K562 (cell line): ENCODE measurements at regions not wholly inside any gene's neighbourhood (a gene's known extent, or its start where the extent isn't known, plus 50 kb on each side); places are given as distances from the start of the nearest gene placed in this dataset.

Source experiments
- CTCF ChIP-seq, 3 experiments: IDR thresholded peaks in 2 of 3; conservative IDR thresholded peaks in 1 of 3; 2 replicates each; pipeline ENCODE4 v1.5.1; 2011 to 2012; ENCODE audit warnings: low read length in 3 of 3, mild to moderate bottlenecking in 3 of 3, control low read depth in 2 of 3, improper control_type of control experiment in 1 of 3, inconsistent platforms in 1 of 3, low read depth in 1 of 3, mixed read lengths in 1 of 3, moderate library complexity in 1 of 3; ENCODE audit not compliant: insufficient read depth in 2 of 3
- EZH2 ChIP-seq: IDR thresholded peaks from 2 replicates; pipeline ENCODE4 v1.6.1; 2012; ENCODE audit warnings: low read depth, mild to moderate bottlenecking, inconsistent platforms, low read length, borderline replicate concordance
- FIP1L1 ChIP-seq: fragments of 200-400 bp; formaldehyde crosslinking; IDR thresholded peaks from 2 replicates; pipeline ENCODE4 v1.6.1; 2018; ENCODE audit warnings: mild to moderate bottlenecking, low read depth, low read length; ENCODE audit not compliant: poor library complexity, severe bottlenecking
- JUN ChIP-seq, 2 experiments: sonication (generic) in 1 of 2; formaldehyde crosslinking in 1 of 2; IDR thresholded peaks; 2 replicates each; pipeline versions ENCODE4 v1.6.1 to v1.8.0; 2012 to 2022; ENCODE audit warnings: borderline replicate concordance in 2 of 2, mild to moderate bottlenecking in 2 of 2, improper control_type of control experiment in 1 of 2, low read depth in 1 of 2, low read length in 1 of 2, missing genetic modification reagents in 1 of 2
- MYNN ChIP-seq, 2 experiments: sonication (generic); formaldehyde crosslinking in 1 of 2; IDR thresholded peaks; 2 replicates each; pipeline versions ENCODE4 v1.5.0 to v1.6.1; 2016 to 2020; ENCODE audit warnings: antibody characterized with exemption in 1 of 2, missing genetic modification reagents in 1 of 2
- POLR2AphosphoS5 ChIP-seq: IDR thresholded peaks from 2 replicates; pipeline ENCODE4 v1.6.1; 2011; ENCODE audit warnings: mild to moderate bottlenecking, low read depth, low read length, moderate library complexity; ENCODE audit not compliant: control insufficient read depth, insufficient read depth

GRCh38 chr1:56045062-56045461, 534.3 kb downstream of the PLPP3 start:
- TF ChIP-seq EZH2 (no peak), CTCF (IDR thresholded peaks at IDR 0.05 in 2 of 3, conservative IDR thresholded peaks at IDR 0.05 in 1 of 3; ENCODE audit: insufficient read depth in 2 of 3, low read depth in 1 of 3, low read length in 3 of 3) (no peak), MYNN (IDR thresholded peaks at IDR 0.05) (no peak), MYNN (CRISPR knock-in tag; IDR thresholded peaks at IDR 0.05) (no peak), FIP1L1 (no peak), JUN (IDR thresholded peaks at IDR 0.05; ENCODE audit: borderline replicate concordance, low read depth, low read length) (no peak), JUN (CRISPR knock-in tag; IDR thresholded peaks at IDR 0.05; ENCODE audit: borderline replicate concordance) (no peak), POLR2AphosphoS5 (no peak)
